Hepatocyte (in vitro differentiated cells): ENCODE measurements at regions not wholly inside any gene's neighbourhood (a gene's known extent, or its start where the extent isn't known, plus 50 kb on each side); places are given as distances from the start of the nearest gene placed in this dataset.

Experiments
- DNase-seq: peaks from one replicate; pipeline ENCODE4 v3.0.0-alpha.2; 2016; ENCODE audit warnings: low spot score
- H2AFZ ChIP-seq: fragments of 200-600 bp; sonication (generic); 2 replicates; pipeline ENCODE4 v1.6.0; 2016; ENCODE audit warnings: antibody characterized with exemption, mild to moderate bottlenecking
- H3K27ac ChIP-seq: fragments of 200-600 bp; sonication (generic); 2 replicates; pipeline ENCODE4 v1.5.1; 2016; ENCODE audit warnings: mild to moderate bottlenecking
- H3K27me3 ChIP-seq: fragments of 200-600 bp; sonication (generic); 2 replicates; pipeline ENCODE4 v1.6.1; 2016
- H3K36me3 ChIP-seq: fragments of 200-600 bp; sonication (generic); replicated peaks from 2 replicates; pipeline ENCODE4 v1.5.1; 2016; ENCODE audit warnings: low read depth; ENCODE audit not compliant: insufficient read depth
- H3K4me1 ChIP-seq: fragments of 200-600 bp; sonication (generic); 2 replicates; pipeline ENCODE4 v1.5.1; 2016; ENCODE audit warnings: mild to moderate bottlenecking, moderate library complexity; ENCODE audit not compliant: insufficient read depth
- H3K4me2 ChIP-seq: fragments of 200-600 bp; sonication (generic); 2 replicates; pipeline ENCODE4 v1.6.0; 2016
- H3K4me3 ChIP-seq: fragments of 200-600 bp; sonication (generic); 2 replicates; pipeline ENCODE4 v1.5.1; 2016; ENCODE audit warnings: mild to moderate bottlenecking
- H3K79me2 ChIP-seq: fragments of 200-600 bp; sonication (generic); 2 replicates; pipeline ENCODE4 v1.6.0; 2017; ENCODE audit warnings: mild to moderate bottlenecking
- H3K9me2 ChIP-seq: fragments of 200-600 bp; sonication (generic); replicated peaks from 2 replicates; pipeline ENCODE4 v1.6.0; 2017; ENCODE audit warnings: mild to moderate bottlenecking; ENCODE audit not compliant: insufficient read depth
- H3K9me3 ChIP-seq: fragments of 200-600 bp; sonication (generic); 2 replicates; pipeline ENCODE4 v1.5.1; 2016; ENCODE audit warnings: low read depth, mild to moderate bottlenecking
- H4K20me1 ChIP-seq: fragments of 200-600 bp; sonication (generic); 2 replicates; pipeline ENCODE4 v1.6.0; 2016; ENCODE audit warnings: mild to moderate bottlenecking; ENCODE audit not compliant: insufficient read depth, poor library complexity, severe bottlenecking
- CTCF ChIP-seq: fragments of 200-600 bp; sonication (generic); IDR thresholded peaks from 2 replicates; pipeline ENCODE4 v1.5.1; 2016; ENCODE audit warnings: antibody characterized with exemption, mild to moderate bottlenecking; ENCODE audit not compliant: poor library complexity
- EZH2 ChIP-seq: fragments of 200-600 bp; sonication (generic); IDR thresholded peaks from 2 replicates; pipeline ENCODE4 v1.6.1; 2016; ENCODE audit warnings: antibody characterized with exemption, mild to moderate bottlenecking, borderline replicate concordance
- EZH2phosphoT487 ChIP-seq: fragments of 200-600 bp; sonication (generic); IDR thresholded peaks from one replicate; pipeline ENCODE4 v1.6.1; 2018; ENCODE audit warnings: antibody characterized with exemption, mild to moderate bottlenecking, low read depth, moderate library complexity; ENCODE audit not compliant: unreplicated experiment, severe bottlenecking
- WGBS: methylation state at CpG from one replicate; pipeline ENCODE4 v1.1.6; 2016; ENCODE audit warnings: low lambda C conversion rate; ENCODE audit errors: missing lambda C conversion rate; 5-methylcytosine and 5-hydroxymethylcytosine counted together

GRCh38 chr7:67402280-67402679 is 405.6 kb downstream of the TYW1 start:
- Histone ChIP-seq H3K27ac (no peak overlapping the region), H3K36me3 (no peaks in the 10 kb centered on the region), H3K4me2 (no peak overlapping the region), H3K4me1 (no peaks in the 10 kb centered on the region), H3K9me2 (no peaks in the 10 kb centered on the region), H4K20me1 (no peaks in the 10 kb centered on the region), H3K4me3 (no peak overlapping the region), H2AFZ (no peak overlapping the region), H3K27me3 (no peaks in the 10 kb centered on the region), H3K79me2 (no peaks in the 10 kb centered on the region), H3K9me3 (no peaks in the 10 kb centered on the region)
- DNase-seq = no peak
- WGBS = 96% methylated on average over 4 of the region's 4 CpGs
- TF ChIP-seq CTCF = no peak
- no peak for TF ChIP-seq EZH2
- no peak for TF ChIP-seq EZH2phosphoT487

- H3K4me2 ChIP-seq = no peak overlapping the region
- peak; percentile 16 for DNase-seq
- no peak overlapping the region for H3K4me3 ChIP-seq
- no peaks in the 10 kb centered on the region for H3K27me3 ChIP-seq
- no peak for TF ChIP-seq EZH2
- TF ChIP-seq CTCF = no peak
- TF ChIP-seq EZH2phosphoT487 = no peak
- H3K79me2 ChIP-seq = no peaks in the 10 kb centered on the region
- no peak overlapping the region for H2AFZ ChIP-seq
- H3K36me3 ChIP-seq = no peaks in the 10 kb centered on the region
- WGBS = 27% methylated on average over 1 of the region's 1 CpG
- no peaks in the 10 kb centered on the region for H3K9me3 ChIP-seq
- H3K9me2 ChIP-seq = no peaks in the 10 kb centered on the region
- H3K27ac ChIP-seq = peak overlapping the region; percentile 33
- H4K20me1 ChIP-seq = no peaks in the 10 kb centered on the region
- H3K4me1 ChIP-seq = no peaks in the 10 kb centered on the region
Measured at GRCh38 chr7:67406976-67407375, 410.3 kb downstream of the TYW1 start.

GRCh38 chr7:67407392-67408071 is 410.9 kb downstream of the TYW1 start:
- Histone ChIP-seq H3K27ac (peak overlapping the region; percentile 33), H3K9me2 (no peaks in the 10 kb centered on the region), H4K20me1 (no peaks in the 10 kb centered on the region), H3K4me3 (no peak overlapping the region), H3K4me2 (no peak overlapping the region), H3K27me3 (no peaks in the 10 kb centered on the region), H3K4me1 (no peaks in the 10 kb centered on the region), H3K79me2 (no peaks in the 10 kb centered on the region), H2AFZ (no peak overlapping the region), H3K9me3 (no peaks in the 10 kb centered on the region), H3K36me3 (no peaks in the 10 kb centered on the region)
- WGBS = 54% methylated on average over 9 of the region's 9 CpGs
- peak; percentile 33 for DNase-seq
- no peak for TF ChIP-seq CTCF
- TF ChIP-seq EZH2 = no peak
- TF ChIP-seq EZH2phosphoT487 = no peak
